Breast epithelium (tissue), 4 donors: ENCODE measurements at regions not wholly inside any gene's neighbourhood (a gene's known extent, or its start where the extent isn't known, plus 50 kb on each side); places are given as distances from the start of the nearest gene placed in this dataset.
"Not testable (repeated sequence)": the region's sequence is repeated elsewhere in the genome, so short reads cannot be mapped to it uniquely, and the experiment has no call there.

Experiments used
- DNase-seq, 2 donors: peaks; one replicate each; pipeline ENCODE4 v3.0.0-alpha.2; 2019; ENCODE audit warnings: low spot score in 2 of 2
- H3K27ac ChIP-seq, 2 donors: fragments of 200-600 bp; sonication (generic) in 1 of 2; one replicate each; pipeline ENCODE4 v1.5.1; 2016 to 2019; ENCODE audit warnings: mild to moderate bottlenecking in 1 of 2
- H3K27me3 ChIP-seq, 2 donors: fragments of 200-600 bp; sonication (generic) in 1 of 2; one replicate each; pipeline versions ENCODE4 v1.5.1 to v1.6.0; 2017 to 2019; ENCODE audit warnings: control low read depth in 1 of 2, mild to moderate bottlenecking in 1 of 2
- H3K36me3 ChIP-seq: fragments of 200-600 bp; one replicate; pipeline ENCODE4 v1.5.1; 2019
- H3K4me1 ChIP-seq, 2 donors: fragments of 200-600 bp; sonication (generic); one replicate each; pipeline ENCODE4 v1.5.1; 2016 to 2019; ENCODE audit warnings: control low read depth in 1 of 2
- H3K4me3 ChIP-seq, 3 donors: fragments of 200-600 bp; sonication (generic); 1 replicate in 2 of 3; 2 replicates in 1 of 3; pipeline ENCODE4 v1.5.1; 2016 to 2019; ENCODE audit warnings: mild to moderate bottlenecking in 3 of 3, moderate library complexity in 2 of 3
- H3K9me3 ChIP-seq, 2 donors: fragments of 200-600 bp; sonication (generic) in 1 of 2; one replicate each; pipeline ENCODE4 v1.5.1; 2016 to 2019; ENCODE audit warnings: control low read depth in 1 of 2
- POLR2A ChIP-seq: fragments of 450-650 bp; IDR thresholded peaks from one replicate; pipeline ENCODE4 v1.6.1; 2016; ENCODE audit warnings: antibody characterized with exemption, mild to moderate bottlenecking, moderate library complexity
- POLR2AphosphoS5 ChIP-seq, 3 donors: sonication (generic); formaldehyde crosslinking; IDR thresholded peaks; one replicate each; pipeline ENCODE4 v1.6.1; 2017; ENCODE audit warnings: antibody characterized with exemption in 3 of 3
- intact Hi-C: fragments of 100-400 bp; cut with DNase I; formaldehyde crosslinking; loops from one replicate; pipeline ENCODE4 v1.15.1; 2023; ENCODE audit warnings: low total_unique reads
- TF ChIP-seq, protein P1 (sequence below), 3 donors: fragments of 450-650 bp; IDR thresholded peaks; one replicate each; pipeline ENCODE4 v1.5.1; 2016 to 2017; ENCODE audit warnings: antibody characterized with exemption in 3 of 3, mild to moderate bottlenecking in 3 of 3, moderate library complexity in 3 of 3

DNA sequence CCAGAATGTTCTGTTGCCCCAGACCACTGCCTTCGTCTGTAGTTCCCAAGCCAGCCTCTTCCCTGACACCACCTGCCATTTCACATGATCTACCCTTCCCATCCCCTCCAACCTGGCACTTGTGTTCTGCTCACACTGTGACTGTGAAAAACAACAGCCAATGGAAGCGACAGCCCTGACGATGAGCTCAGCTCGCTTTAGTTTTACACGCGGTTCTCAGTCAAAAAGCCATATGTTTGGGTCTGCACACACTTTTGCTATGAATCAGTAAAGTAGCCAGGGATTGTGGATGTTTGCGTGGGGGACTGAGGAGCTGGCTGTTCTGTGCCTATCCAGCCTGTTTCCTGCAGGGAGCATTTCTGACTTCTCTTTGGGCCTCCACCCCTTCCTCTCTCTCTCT, 282.7 kb downstream of the WDR11 start:
- TF ChIP-seq POLR2AphosphoS5 (IDR thresholded peaks at IDR 0.05), result no peak
- TF ChIP-seq POLR2A, result no peak
- TF ChIP-seq, protein P1, sequence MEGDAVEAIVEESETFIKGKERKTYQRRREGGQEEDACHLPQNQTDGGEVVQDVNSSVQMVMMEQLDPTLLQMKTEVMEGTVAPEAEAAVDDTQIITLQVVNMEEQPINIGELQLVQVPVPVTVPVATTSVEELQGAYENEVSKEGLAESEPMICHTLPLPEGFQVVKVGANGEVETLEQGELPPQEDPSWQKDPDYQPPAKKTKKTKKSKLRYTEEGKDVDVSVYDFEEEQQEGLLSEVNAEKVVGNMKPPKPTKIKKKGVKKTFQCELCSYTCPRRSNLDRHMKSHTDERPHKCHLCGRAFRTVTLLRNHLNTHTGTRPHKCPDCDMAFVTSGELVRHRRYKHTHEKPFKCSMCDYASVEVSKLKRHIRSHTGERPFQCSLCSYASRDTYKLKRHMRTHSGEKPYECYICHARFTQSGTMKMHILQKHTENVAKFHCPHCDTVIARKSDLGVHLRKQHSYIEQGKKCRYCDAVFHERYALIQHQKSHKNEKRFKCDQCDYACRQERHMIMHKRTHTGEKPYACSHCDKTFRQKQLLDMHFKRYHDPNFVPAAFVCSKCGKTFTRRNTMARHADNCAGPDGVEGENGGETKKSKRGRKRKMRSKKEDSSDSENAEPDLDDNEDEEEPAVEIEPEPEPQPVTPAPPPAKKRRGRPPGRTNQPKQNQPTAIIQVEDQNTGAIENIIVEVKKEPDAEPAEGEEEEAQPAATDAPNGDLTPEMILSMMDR (IDR thresholded peaks at IDR 0.05), result no peak
- Histone ChIP-seq H3K36me3 (no peaks in the 10 kb centered on the region), H3K4me3 (no peak overlapping the region), H3K27ac (no peak overlapping the region), H3K27me3 (no peaks in the 10 kb centered on the region), H3K9me3 (no peaks in the 10 kb centered on the region), H3K4me1 (no peaks in the 10 kb centered on the region)
- DNase-seq, result no peak
- intact Hi-C loops, result no loop called here

DNA sequence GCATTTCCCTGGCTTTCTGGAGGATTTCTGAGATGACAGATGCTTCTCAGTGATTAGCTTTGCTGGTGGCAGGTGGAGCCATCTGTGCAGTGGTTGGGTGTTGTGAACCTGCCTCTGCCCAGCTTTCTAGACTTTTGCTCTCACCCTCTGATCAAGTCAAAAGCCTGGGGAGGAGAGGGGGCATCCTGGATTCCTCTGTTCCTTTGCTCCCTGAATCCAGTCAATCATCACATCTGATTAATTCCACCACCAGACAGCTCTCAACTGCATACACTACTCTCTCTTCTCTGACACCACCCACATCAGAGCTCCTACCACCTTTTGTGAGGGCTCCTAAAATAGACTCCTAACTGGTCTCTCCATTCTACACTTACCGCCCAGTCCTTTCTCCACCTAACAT, 283.5 kb downstream of the WDR11 start:
- DNase-seq, result no peak
- Histone ChIP-seq H3K27me3 (no peaks in the 10 kb centered on the region), H3K4me3 (no peak overlapping the region), H3K36me3 (no peaks in the 10 kb centered on the region), H3K4me1 (no peaks in the 10 kb centered on the region), H3K9me3 (no peaks in the 10 kb centered on the region), H3K27ac (no peak overlapping the region)
- TF ChIP-seq POLR2A (no peak), POLR2AphosphoS5 (IDR thresholded peaks at IDR 0.05) (no peak)
- TF ChIP-seq, protein P1 (IDR thresholded peaks at IDR 0.05), result no peak
- intact Hi-C loops, result no loop called here

DNA sequence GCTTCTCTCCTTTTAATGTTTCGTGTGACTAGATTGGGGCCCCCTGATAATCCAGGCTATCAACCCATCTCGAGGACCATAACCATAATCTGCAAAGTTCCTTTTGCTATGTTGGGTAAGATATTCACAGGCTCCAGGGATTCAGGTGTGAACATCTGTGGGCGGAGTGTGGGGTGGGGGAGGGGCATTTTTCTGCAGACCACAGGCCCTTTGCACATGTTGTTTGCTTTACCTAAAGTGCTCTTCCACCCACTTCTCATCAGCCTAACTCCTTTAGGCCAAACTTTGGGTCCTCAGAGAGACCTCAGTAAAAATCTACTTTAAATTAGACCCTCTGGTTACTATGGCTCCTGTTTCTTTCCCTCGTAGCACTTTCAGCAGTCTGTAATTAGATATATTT, 284.4 kb downstream of the WDR11 start:
- Histone ChIP-seq H3K4me3 (no peak overlapping the region), H3K27ac (no peak overlapping the region), H3K4me1 (no peaks in the 10 kb centered on the region), H3K27me3 (no peaks in the 10 kb centered on the region), H3K9me3 (no peaks in the 10 kb centered on the region), H3K36me3 (no peaks in the 10 kb centered on the region)
- DNase-seq, result no peak
- intact Hi-C loops, result no loop called here
- TF ChIP-seq POLR2A (no peak), POLR2AphosphoS5 (IDR thresholded peaks at IDR 0.05) (no peak)
- TF ChIP-seq, protein P1 (IDR thresholded peaks at IDR 0.05), result no peak

DNA sequence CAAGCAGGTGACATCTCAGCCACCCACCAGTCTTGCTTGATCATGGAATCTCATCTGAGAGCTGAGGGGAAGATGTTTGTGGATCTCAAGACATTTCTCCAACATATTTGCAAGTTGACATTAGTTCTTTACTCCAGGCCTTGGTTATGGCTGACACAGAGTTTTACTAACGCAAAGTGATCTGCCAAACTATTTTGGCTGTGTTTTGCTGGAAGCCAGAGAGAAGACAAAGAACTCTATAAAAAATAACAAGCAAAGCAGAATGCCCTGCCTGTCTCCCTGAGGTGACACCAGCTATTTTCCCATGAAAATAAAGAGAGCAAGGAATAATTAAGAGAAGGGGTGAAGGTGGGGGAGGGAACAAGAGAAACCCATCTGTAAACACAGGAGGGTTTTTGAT, 286.4 kb downstream of the WDR11 start:
- H3K9me3 ChIP-seq, result no peaks in the 10 kb centered on the region
- H3K27me3 ChIP-seq, result no peaks in the 10 kb centered on the region
- H3K27ac ChIP-seq, result no peak overlapping the region
- H3K4me3 ChIP-seq, result no peak overlapping the region
- no peaks in the 10 kb centered on the region for H3K4me1 ChIP-seq
- H3K36me3 ChIP-seq, result no peaks in the 10 kb centered on the region
- no peak for DNase-seq
- intact Hi-C loops, result no loop called here
- TF ChIP-seq, protein P1 (IDR thresholded peaks at IDR 0.05), result no peak

DNA sequence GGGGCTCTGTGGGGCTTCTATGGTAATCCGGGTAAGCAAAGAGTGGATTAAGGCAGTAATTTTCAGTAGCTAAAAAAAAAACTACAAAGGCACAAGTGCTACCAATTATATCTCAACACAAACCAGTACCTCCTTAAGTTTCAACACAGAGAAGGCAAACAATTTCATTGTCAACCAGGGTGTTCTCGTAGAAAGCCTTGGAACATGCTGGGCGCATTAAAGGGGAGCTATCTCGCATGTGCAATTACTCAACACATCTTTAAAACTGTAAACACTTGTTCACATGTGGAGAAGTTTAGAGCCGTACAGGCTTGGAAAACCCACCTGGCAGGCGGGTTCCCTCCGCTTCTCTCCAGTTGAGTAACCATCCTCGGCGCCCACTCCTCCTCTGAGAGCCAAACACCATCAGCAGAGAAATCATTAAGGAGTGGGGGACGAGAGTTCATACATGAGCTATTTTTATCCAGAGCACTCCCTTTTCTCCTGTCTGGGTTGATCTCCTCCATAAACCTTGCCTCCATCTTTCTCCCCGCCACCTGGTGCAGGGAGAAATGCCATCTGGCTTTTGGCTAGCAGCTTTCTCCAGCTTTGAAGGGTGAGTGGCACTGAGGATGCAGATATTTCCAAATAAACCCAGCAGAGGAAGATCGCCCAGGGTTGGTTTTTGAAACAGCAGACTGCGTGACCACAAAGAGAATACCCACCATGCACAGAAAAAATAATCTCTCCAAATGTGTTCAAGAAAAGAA, 287.1 kb downstream of the WDR11 start:
- no peaks in the 10 kb centered on the region for H3K27me3 ChIP-seq
- H3K9me3 ChIP-seq, result peaks cover 1 to 3% of the 10 kb centered on the region in 2 donors
- no peaks in the 10 kb centered on the region for H3K4me1 ChIP-seq
- DNase-seq, result no peak
- no peak overlapping the region for H3K4me3 ChIP-seq
- no peak overlapping the region for H3K27ac ChIP-seq
- H3K36me3 ChIP-seq, result no peaks in the 10 kb centered on the region
- intact Hi-C loops, result no loop called here
- TF ChIP-seq POLR2A, result no peak

DNA sequence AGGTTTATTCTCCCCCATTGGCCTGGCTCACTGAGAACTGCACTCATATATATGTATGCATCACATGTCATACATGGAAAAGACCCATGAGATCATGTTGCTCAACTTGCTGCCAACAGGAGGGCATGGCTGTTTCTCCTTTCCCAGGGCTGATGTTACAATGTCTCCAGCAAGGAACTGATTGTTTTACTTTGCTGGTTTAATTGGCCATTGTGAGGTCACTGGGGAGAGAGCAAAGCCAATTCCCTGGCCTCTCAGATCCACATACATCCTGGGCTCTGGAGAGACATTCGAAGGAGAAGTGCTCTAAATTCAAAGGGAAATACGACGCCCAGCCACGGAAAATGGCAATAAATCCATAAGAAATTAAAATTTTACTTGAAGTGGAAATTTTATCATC, 287.8 kb downstream of the WDR11 start:
- intact Hi-C loops, result no loop called here

DNA sequence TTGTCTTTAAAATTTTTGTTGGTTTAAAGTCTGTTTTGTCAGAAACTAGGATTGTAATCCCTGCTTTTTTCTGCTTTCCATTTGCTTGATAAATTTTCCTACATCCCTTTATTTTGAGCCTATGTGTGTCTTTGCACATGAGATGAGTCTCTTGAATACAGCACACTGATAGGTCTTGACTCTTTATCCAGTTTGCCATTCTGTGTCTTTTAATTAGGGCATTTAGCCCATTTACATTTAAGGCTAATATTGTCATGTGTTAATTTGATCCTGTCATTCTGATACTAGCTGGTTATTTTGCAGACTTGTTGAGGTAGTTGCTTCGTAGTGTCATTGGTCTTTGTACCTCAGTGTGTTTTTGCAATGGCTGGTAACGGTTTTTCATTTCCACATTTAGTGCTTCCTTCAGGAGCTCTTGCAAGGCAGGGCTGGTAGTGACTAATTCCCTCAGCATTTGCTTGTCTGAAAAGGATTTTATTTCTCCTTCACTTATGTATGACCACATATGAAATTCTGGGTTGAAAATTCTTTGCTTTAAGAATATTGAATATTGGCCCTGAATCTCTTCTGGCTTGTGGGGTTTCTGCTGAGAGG, 294.7 kb downstream of the WDR11 start:
- H3K4me1 ChIP-seq, H3K4me3 ChIP-seq, H3K27me3 ChIP-seq, DNase-seq, intact Hi-C loops, H3K27ac ChIP-seq, H3K36me3 ChIP-seq: not testable (repeated sequence)
- H3K9me3 ChIP-seq, result peaks cover 12 to 28% of the 10 kb centered on the region in 2 donors

More for the DNA sequence above, 287.8 kb downstream of the WDR11 start:
- TF ChIP-seq POLR2A (no peak), POLR2AphosphoS5 (IDR thresholded peaks at IDR 0.05) (no peak)
- TF ChIP-seq, protein P1 (IDR thresholded peaks at IDR 0.05), result no peak
- H3K4me1 ChIP-seq, result no peaks in the 10 kb centered on the region
- H3K36me3 ChIP-seq, result no peaks in the 10 kb centered on the region
- H3K27me3 ChIP-seq, result no peaks in the 10 kb centered on the region
- no peak overlapping the region for H3K4me3 ChIP-seq
- peaks cover 8 to 9% of the 10 kb centered on the region in 2 donors for H3K9me3 ChIP-seq
- H3K27ac ChIP-seq, result no peak overlapping the region
- no peak for DNase-seq
